ENCODE measurements at regions not wholly inside any gene's neighbourhood (a gene's known extent, or its start where the extent isn't known, plus 50 kb on each side); places are given as distances from the start of the nearest gene placed in this dataset.

GRCh38 chr16:20166531-20167235 is 93.0 kb upstream of the GPR139 start:
- DNase-seq, result no peak

DNA sequence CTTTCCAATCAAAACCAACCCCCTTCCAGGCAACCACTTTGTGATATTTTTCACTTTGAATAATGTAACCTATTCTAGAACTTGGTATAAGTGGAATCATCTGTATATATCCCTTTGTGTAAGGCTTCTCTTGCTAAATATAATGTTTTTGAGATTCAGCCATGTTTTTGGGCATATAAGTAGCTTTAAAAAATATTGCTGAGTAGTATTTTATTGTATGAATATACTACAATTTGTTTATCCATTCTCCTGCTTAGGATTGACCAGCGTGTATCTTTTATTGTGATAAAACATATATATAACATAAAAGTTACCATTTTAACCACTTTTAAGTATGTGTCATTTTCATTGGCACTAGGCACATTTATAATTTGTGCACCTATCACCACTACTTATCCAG is 79.8 kb upstream of the GPR139 start:
- no peak for DNase-seq

DNA sequence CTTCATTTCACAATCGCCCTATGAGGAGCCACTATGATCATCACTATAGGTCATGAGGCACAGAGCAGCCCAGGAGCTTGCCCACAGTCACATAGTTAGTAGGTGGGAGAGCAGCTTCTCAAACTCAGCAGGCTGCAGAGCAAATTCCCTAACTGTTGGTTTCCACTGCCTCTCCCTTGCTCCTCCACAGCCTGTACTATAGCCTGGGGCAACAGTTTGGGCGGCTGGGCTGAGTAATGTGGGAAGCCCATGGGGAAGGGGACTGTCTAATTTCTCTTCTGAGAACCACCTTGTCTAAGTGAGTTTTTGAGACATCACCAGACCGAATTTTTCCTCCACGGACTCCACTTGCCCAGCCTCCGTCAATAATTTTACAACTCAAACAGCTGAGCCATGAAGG is 73.4 kb upstream of the GPR139 start:
- DNase-seq, result no peak

- DNase-seq, result no peak
Observed at GRCh38 chr16:20141956-20142355, 68.3 kb upstream of the GPR139 start.

- DNase-seq, result no peak
Observed at GRCh38 chr16:20137909-20138308, 64.2 kb upstream of the GPR139 start.

DNA sequence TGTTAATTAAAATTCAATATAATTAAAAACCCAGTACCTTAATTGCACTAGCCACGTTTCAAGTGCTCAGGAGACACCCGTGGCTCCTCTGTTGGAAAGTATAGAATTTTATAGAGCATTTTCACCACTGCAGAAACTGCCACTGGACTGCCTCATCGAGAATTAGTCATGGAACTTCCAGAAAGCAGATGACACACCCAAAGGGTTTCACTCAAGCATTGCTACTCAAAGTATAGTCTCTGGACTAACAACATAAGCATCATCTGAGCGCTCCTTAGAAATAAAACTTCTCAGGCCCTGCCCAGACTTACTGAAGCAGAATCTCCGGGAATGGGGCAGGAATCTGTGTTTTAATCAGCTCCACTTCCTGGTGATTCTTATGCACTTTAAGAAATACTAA is 63.5 kb upstream of the GPR139 start:
- no peak for DNase-seq

- DNase-seq, result no peak
Observed at GRCh38 chr16:20136446-20136968, 62.8 kb upstream of the GPR139 start.

GRCh38 chr16:20129375-20129774 is 55.7 kb upstream of the GPR139 start:
- DNase-seq, result no peak

All from NCI-H1105 treated with DMSO at 0.1 percent for 48 hours (cell line).